ENCODE measurements at regions not wholly inside any gene's neighbourhood (a gene's known extent, or its start where the extent isn't known, plus 50 kb on each side); places are given as distances from the start of the nearest gene placed in this dataset.

- H3K27me3 ChIP-seq (ENCODE audit: control insufficient read depth, insufficient read depth, low read length): no peaks in the 10 kb centered on the region
Measured at GRCh38 chr15:70420948-70421482, 323.3 kb upstream of the TLE3 start.

GRCh38 chr15:70420086-70420947 is 322.6 kb upstream of the TLE3 start:
- Histone ChIP-seq H3K4me3 (ENCODE audit: low read depth, low read length) (no peak overlapping the region), H3K27me3 (ENCODE audit: control insufficient read depth, insufficient read depth, low read length) (no peaks in the 10 kb centered on the region), H3K27ac (ENCODE audit: low read depth, low read length) (no peak overlapping the region), H3K9me3 (ENCODE audit: control insufficient read depth, insufficient read depth, low read length) (no peaks in the 10 kb centered on the region), H3K9ac (ENCODE audit: low read depth, low read length) (no peak overlapping the region), H3K4me1 (ENCODE audit: control insufficient read depth, insufficient read depth, low read length) (peaks cover 5% of the 10 kb centered on the region), H3K36me3 (ENCODE audit: control insufficient read depth, insufficient read depth, low read length) (no peaks in the 10 kb centered on the region)

More at GRCh38 chr15:70420948-70421482, 323.3 kb upstream of the TLE3 start:
- Histone ChIP-seq H3K27ac (ENCODE audit: low read depth, low read length) (no peak overlapping the region), H3K36me3 (ENCODE audit: control insufficient read depth, insufficient read depth, low read length) (no peaks in the 10 kb centered on the region), H3K4me3 (ENCODE audit: low read depth, low read length) (no peak overlapping the region), H3K9ac (ENCODE audit: low read depth, low read length) (no peak overlapping the region), H3K9me3 (ENCODE audit: control insufficient read depth, insufficient read depth, low read length) (no peaks in the 10 kb centered on the region), H3K4me1 (ENCODE audit: control insufficient read depth, insufficient read depth, low read length) (peaks cover 5% of the 10 kb centered on the region)

- H3K36me3 ChIP-seq (ENCODE audit: control insufficient read depth, insufficient read depth, low read length): no peaks in the 10 kb centered on the region
- H3K4me1 ChIP-seq (ENCODE audit: control insufficient read depth, insufficient read depth, low read length): peaks cover 5% of the 10 kb centered on the region
- H3K27ac ChIP-seq (ENCODE audit: low read depth, low read length): no peak overlapping the region
- no peaks in the 10 kb centered on the region for H3K9me3 ChIP-seq (ENCODE audit: control insufficient read depth, insufficient read depth, low read length)
- H3K9ac ChIP-seq (ENCODE audit: low read depth, low read length): no peak overlapping the region
- no peaks in the 10 kb centered on the region for H3K27me3 ChIP-seq (ENCODE audit: control insufficient read depth, insufficient read depth, low read length)
- no peak overlapping the region for H3K4me3 ChIP-seq (ENCODE audit: low read depth, low read length)
Measured at GRCh38 chr15:70418943-70419342, 321.2 kb upstream of the TLE3 start.

GRCh38 chr15:70417535-70417934 is 319.8 kb upstream of the TLE3 start:
- H3K4me3 ChIP-seq (ENCODE audit: low read depth, low read length): no peak overlapping the region
- H3K4me1 ChIP-seq (ENCODE audit: control insufficient read depth, insufficient read depth, low read length): peaks cover 5% of the 10 kb centered on the region
- H3K9me3 ChIP-seq (ENCODE audit: control insufficient read depth, insufficient read depth, low read length): no peaks in the 10 kb centered on the region
- no peaks in the 10 kb centered on the region for H3K27me3 ChIP-seq (ENCODE audit: control insufficient read depth, insufficient read depth, low read length)
- H3K36me3 ChIP-seq (ENCODE audit: control insufficient read depth, insufficient read depth, low read length): no peaks in the 10 kb centered on the region
- H3K27ac ChIP-seq (ENCODE audit: low read depth, low read length): no peak overlapping the region
- no peak overlapping the region for H3K9ac ChIP-seq (ENCODE audit: low read depth, low read length)

GRCh38 chr15:70416829-70417228 is 319.1 kb upstream of the TLE3 start:
- H3K9ac ChIP-seq (ENCODE audit: low read depth, low read length): no peak overlapping the region
- no peaks in the 10 kb centered on the region for H3K9me3 ChIP-seq (ENCODE audit: control insufficient read depth, insufficient read depth, low read length)
- H3K27ac ChIP-seq (ENCODE audit: low read depth, low read length): no peak overlapping the region
- H3K36me3 ChIP-seq (ENCODE audit: control insufficient read depth, insufficient read depth, low read length): no peaks in the 10 kb centered on the region
- H3K27me3 ChIP-seq (ENCODE audit: control insufficient read depth, insufficient read depth, low read length): no peaks in the 10 kb centered on the region
- H3K4me3 ChIP-seq (ENCODE audit: low read depth, low read length): no peak overlapping the region
- H3K4me1 ChIP-seq (ENCODE audit: control insufficient read depth, insufficient read depth, low read length): peaks cover 5% of the 10 kb centered on the region

- Histone ChIP-seq H3K4me1 (ENCODE audit: control insufficient read depth, insufficient read depth, low read length) (0 out of 2 replicates have a peak, but pooled peaks cover 7% of the 10 kb centered on the region), H3K9me3 (ENCODE audit: control insufficient read depth, insufficient read depth, low read length) (no peaks in the 10 kb centered on the region), H3K9ac (ENCODE audit: low read depth, low read length) (no peak overlapping the region), H3K4me3 (ENCODE audit: low read depth, low read length) (no peak overlapping the region), H3K27ac (ENCODE audit: low read depth, low read length) (no peak overlapping the region), H3K27me3 (ENCODE audit: control insufficient read depth, insufficient read depth, low read length) (no peaks in the 10 kb centered on the region), H3K36me3 (ENCODE audit: control insufficient read depth, insufficient read depth, low read length) (no peaks in the 10 kb centered on the region)
Measured at GRCh38 chr15:70415398-70415797, 317.7 kb upstream of the TLE3 start.

- Histone ChIP-seq H3K9me3 (ENCODE audit: control insufficient read depth, insufficient read depth, low read length) (no peaks in the 10 kb centered on the region), H3K4me3 (ENCODE audit: low read depth, low read length) (no peak overlapping the region), H3K27ac (ENCODE audit: low read depth, low read length) (no peak overlapping the region), H3K27me3 (ENCODE audit: control insufficient read depth, insufficient read depth, low read length) (no peaks in the 10 kb centered on the region), H3K9ac (ENCODE audit: low read depth, low read length) (no peak overlapping the region), H3K4me1 (ENCODE audit: control insufficient read depth, insufficient read depth, low read length) (0 out of 2 replicates have a peak, but pooled peaks cover 7% of the 10 kb centered on the region), H3K36me3 (ENCODE audit: control insufficient read depth, insufficient read depth, low read length) (no peaks in the 10 kb centered on the region)
Measured at GRCh38 chr15:70414626-70415025, 316.9 kb upstream of the TLE3 start.

GRCh38 chr15:70412794-70413193 is 315.1 kb upstream of the TLE3 start:
- Histone ChIP-seq H3K27ac (ENCODE audit: low read depth, low read length) (no peak overlapping the region), H3K9me3 (ENCODE audit: control insufficient read depth, insufficient read depth, low read length) (peaks cover 10% of the 10 kb centered on the region; the same call in 1 of the 2 replicates), H3K36me3 (ENCODE audit: control insufficient read depth, insufficient read depth, low read length) (no peaks in the 10 kb centered on the region), H3K4me3 (ENCODE audit: low read depth, low read length) (no peak overlapping the region), H3K9ac (ENCODE audit: low read depth, low read length) (no peak overlapping the region), H3K4me1 (ENCODE audit: control insufficient read depth, insufficient read depth, low read length) (0 out of 2 replicates have a peak, but pooled peaks cover 11% of the 10 kb centered on the region), H3K27me3 (ENCODE audit: control insufficient read depth, insufficient read depth, low read length) (no peaks in the 10 kb centered on the region)

GRCh38 chr15:70411143-70411863 is 313.6 kb upstream of the TLE3 start:
- Histone ChIP-seq H3K27ac (ENCODE audit: low read depth, low read length) (no peak overlapping the region), H3K9ac (ENCODE audit: low read depth, low read length) (no peak overlapping the region), H3K27me3 (ENCODE audit: control insufficient read depth, insufficient read depth, low read length) (no peaks in the 10 kb centered on the region), H3K9me3 (ENCODE audit: control insufficient read depth, insufficient read depth, low read length) (peaks cover 13% of the 10 kb centered on the region; the same call in 1 of the 2 replicates), H3K4me3 (ENCODE audit: low read depth, low read length) (no peak overlapping the region), H3K36me3 (ENCODE audit: control insufficient read depth, insufficient read depth, low read length) (no peaks in the 10 kb centered on the region), H3K4me1 (ENCODE audit: control insufficient read depth, insufficient read depth, low read length) (peaks cover 26% of the 10 kb centered on the region)

GRCh38 chr15:70410371-70410985 is 312.8 kb upstream of the TLE3 start:
- Histone ChIP-seq H3K9ac (ENCODE audit: low read depth, low read length) (no peak overlapping the region), H3K4me1 (ENCODE audit: control insufficient read depth, insufficient read depth, low read length) (peaks cover 27% of the 10 kb centered on the region), H3K4me3 (ENCODE audit: low read depth, low read length) (no peak overlapping the region), H3K27ac (ENCODE audit: low read depth, low read length) (no peak overlapping the region), H3K9me3 (ENCODE audit: control insufficient read depth, insufficient read depth, low read length) (peaks cover 13% of the 10 kb centered on the region; the same call in 1 of the 2 replicates), H3K36me3 (ENCODE audit: control insufficient read depth, insufficient read depth, low read length) (no peaks in the 10 kb centered on the region), H3K27me3 (ENCODE audit: control insufficient read depth, insufficient read depth, low read length) (no peaks in the 10 kb centered on the region)

Measured in HUES48 (cell line).